ENCODE measurements at regions not wholly inside any gene's neighbourhood (a gene's known extent, or its start where the extent isn't known, plus 50 kb on each side); places are given as distances from the start of the nearest gene placed in this dataset.

- DNase-seq: no peak
Measured at GRCh38 chr5:173785866-173786265, 102.3 kb upstream of the CPEB4 start.

GRCh38 chr5:173786286-173787187 lies 101.6 kb upstream of the CPEB4 start:
- no peak for DNase-seq

GRCh38 chr5:173789031-173789920 lies 98.9 kb upstream of the CPEB4 start:
- DNase-seq: no peak

GRCh38 chr5:173790177-173790719 lies 97.9 kb upstream of the CPEB4 start:
- no peak for DNase-seq

- DNase-seq: no peak
Measured at GRCh38 chr5:173790836-173791546, 97.2 kb upstream of the CPEB4 start.

GRCh38 chr5:173791878-173792277 lies 96.3 kb upstream of the CPEB4 start:
- no peak for DNase-seq

GRCh38 chr5:173792781-173793547 lies 95.2 kb upstream of the CPEB4 start:
- DNase-seq: no peak

GRCh38 chr5:173793648-173794548 lies 94.3 kb upstream of the CPEB4 start:
- DNase-seq: peak; percentile 69

- DNase-seq: no peak
Measured at GRCh38 chr5:173794901-173795416, 93.2 kb upstream of the CPEB4 start.

GRCh38 chr5:173795601-173796000 lies 92.5 kb upstream of the CPEB4 start:
- no peak for DNase-seq

GRCh38 chr5:173796721-173797495 lies 91.2 kb upstream of the CPEB4 start:
- DNase-seq: no peak

- no peak for DNase-seq
Measured at GRCh38 chr5:173798127-173798810, 89.9 kb upstream of the CPEB4 start.

- no peak for DNase-seq
Measured at GRCh38 chr5:173800340-173800739, 87.8 kb upstream of the CPEB4 start.

- no peak for DNase-seq
Measured at GRCh38 chr5:173801006-173801405, 87.1 kb upstream of the CPEB4 start.

GRCh38 chr5:173802670-173803165 lies 85.4 kb upstream of the CPEB4 start:
- no peak for DNase-seq

GRCh38 chr5:173804579-173804978 lies 83.6 kb upstream of the CPEB4 start:
- DNase-seq: no peak

GRCh38 chr5:173806270-173807035 lies 81.7 kb upstream of the CPEB4 start:
- no peak for DNase-seq

- no peak for DNase-seq
Measured at GRCh38 chr5:173807181-173807655, 80.9 kb upstream of the CPEB4 start.

Measured in NCI-H345 (cell line).